ENCODE measurements at regions not wholly inside any gene's neighbourhood (a gene's known extent, or its start where the extent isn't known, plus 50 kb on each side); places are given as distances from the start of the nearest gene placed in this dataset.
A peak's percentile ranks its signal among the peaks of the same experiment; 100 is the strongest.

- peaks cover 3% of the 10 kb centered on the region for H3K9me3 Mint-ChIP-seq (ENCODE audit: unreplicated experiment)
- H3K27ac Mint-ChIP-seq (ENCODE audit: unreplicated experiment): no peak overlapping the region
- DNase-seq (ENCODE audit: low read depth): no peak
- H3K36me3 ChIP-seq (ENCODE audit: insufficient read depth, low read length): no peaks in the 10 kb centered on the region
- H3K27ac ChIP-seq (ENCODE audit: low read depth, low read length): no peak overlapping the region
- no peak overlapping the region for H3K4me3 Mint-ChIP-seq (ENCODE audit: unreplicated experiment)
- no peaks in the 10 kb centered on the region for H4K20me1 ChIP-seq (ENCODE audit: insufficient read depth, low read length)
- H2AFZ ChIP-seq (ENCODE audit: low read depth, low read length): no peak overlapping the region
- no peaks in the 10 kb centered on the region for H3K79me2 ChIP-seq (ENCODE audit: insufficient read depth, low read length)
- no peak overlapping the region for H3K4me2 ChIP-seq (ENCODE audit: low read length)
- no peaks in the 10 kb centered on the region for H3K27me3 ChIP-seq (ENCODE audit: insufficient read depth, low read length)
- TF ChIP-seq, protein P1, sequence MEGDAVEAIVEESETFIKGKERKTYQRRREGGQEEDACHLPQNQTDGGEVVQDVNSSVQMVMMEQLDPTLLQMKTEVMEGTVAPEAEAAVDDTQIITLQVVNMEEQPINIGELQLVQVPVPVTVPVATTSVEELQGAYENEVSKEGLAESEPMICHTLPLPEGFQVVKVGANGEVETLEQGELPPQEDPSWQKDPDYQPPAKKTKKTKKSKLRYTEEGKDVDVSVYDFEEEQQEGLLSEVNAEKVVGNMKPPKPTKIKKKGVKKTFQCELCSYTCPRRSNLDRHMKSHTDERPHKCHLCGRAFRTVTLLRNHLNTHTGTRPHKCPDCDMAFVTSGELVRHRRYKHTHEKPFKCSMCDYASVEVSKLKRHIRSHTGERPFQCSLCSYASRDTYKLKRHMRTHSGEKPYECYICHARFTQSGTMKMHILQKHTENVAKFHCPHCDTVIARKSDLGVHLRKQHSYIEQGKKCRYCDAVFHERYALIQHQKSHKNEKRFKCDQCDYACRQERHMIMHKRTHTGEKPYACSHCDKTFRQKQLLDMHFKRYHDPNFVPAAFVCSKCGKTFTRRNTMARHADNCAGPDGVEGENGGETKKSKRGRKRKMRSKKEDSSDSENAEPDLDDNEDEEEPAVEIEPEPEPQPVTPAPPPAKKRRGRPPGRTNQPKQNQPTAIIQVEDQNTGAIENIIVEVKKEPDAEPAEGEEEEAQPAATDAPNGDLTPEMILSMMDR (IDR thresholded peaks at IDR 0.05; ENCODE audit: insufficient read depth, low read depth, low read length): no peak
- TF ChIP-seq EZH2 (IDR thresholded peaks at IDR 0.05; ENCODE audit: insufficient read depth, low read length): no peak
- no peaks in the 10 kb centered on the region for H3K9me3 ChIP-seq (ENCODE audit: insufficient read depth, low read depth, low read length)
- H3K36me3 Mint-ChIP-seq (ENCODE audit: low read depth, unreplicated experiment): no peaks in the 10 kb centered on the region
- no peaks in the 10 kb centered on the region for H3K4me1 Mint-ChIP-seq (ENCODE audit: low read depth, unreplicated experiment)
- H3K9ac ChIP-seq (ENCODE audit: low read length): no peak overlapping the region
- no peak for FAIRE-seq
- H3K4me1 ChIP-seq (ENCODE audit: insufficient read depth, low read length): no peaks in the 10 kb centered on the region
- no peaks in the 10 kb centered on the region for H3K27me3 Mint-ChIP-seq (ENCODE audit: low read depth, unreplicated experiment)
- no peak overlapping the region for H3K4me3 ChIP-seq (ENCODE audit: insufficient read depth, low read depth, low read length)
Observed at GRCh38 chr7:118586248-118586647, 361.7 kb downstream of the ANKRD7 start.

GRCh38 chr7:118590107-118590506 lies 365.6 kb downstream of the ANKRD7 start:
- Histone ChIP-seq H3K4me2 (ENCODE audit: low read length) (no peak overlapping the region), H3K4me3 (ENCODE audit: insufficient read depth, low read depth, low read length) (no peak overlapping the region), H2AFZ (ENCODE audit: low read depth, low read length) (no peak overlapping the region), H3K27me3 (ENCODE audit: insufficient read depth, low read length) (no peaks in the 10 kb centered on the region), H4K20me1 (ENCODE audit: insufficient read depth, low read length) (no peaks in the 10 kb centered on the region), H3K27ac (ENCODE audit: low read depth, low read length) (no peak overlapping the region), H3K9ac (ENCODE audit: low read length) (no peak overlapping the region), H3K79me2 (ENCODE audit: insufficient read depth, low read length) (no peaks in the 10 kb centered on the region), H3K9me3 (ENCODE audit: insufficient read depth, low read depth, low read length) (no peaks in the 10 kb centered on the region), H3K4me1 (ENCODE audit: insufficient read depth, low read length) (no peaks in the 10 kb centered on the region), H3K36me3 (ENCODE audit: insufficient read depth, low read length) (no peaks in the 10 kb centered on the region)
- peaks cover 3% of the 10 kb centered on the region for H3K9me3 Mint-ChIP-seq (ENCODE audit: unreplicated experiment)
- TF ChIP-seq, protein P1 (IDR thresholded peaks at IDR 0.05; ENCODE audit: insufficient read depth, low read depth, low read length): peak; percentile 21
- no peak for TF ChIP-seq EZH2 (IDR thresholded peaks at IDR 0.05; ENCODE audit: insufficient read depth, low read length)
- no peak for FAIRE-seq
- no peak overlapping the region for H3K4me3 Mint-ChIP-seq (ENCODE audit: unreplicated experiment)
- H3K36me3 Mint-ChIP-seq (ENCODE audit: low read depth, unreplicated experiment): no peaks in the 10 kb centered on the region
- no peaks in the 10 kb centered on the region for H3K4me1 Mint-ChIP-seq (ENCODE audit: low read depth, unreplicated experiment)
- H3K27ac Mint-ChIP-seq (ENCODE audit: unreplicated experiment): no peak overlapping the region
- DNase-seq (ENCODE audit: low read depth): no peak
- no peaks in the 10 kb centered on the region for H3K27me3 Mint-ChIP-seq (ENCODE audit: low read depth, unreplicated experiment)

- Histone ChIP-seq H3K27me3 (ENCODE audit: insufficient read depth, low read length) (no peaks in the 10 kb centered on the region), H3K27ac (ENCODE audit: low read depth, low read length) (no peak overlapping the region), H2AFZ (ENCODE audit: low read depth, low read length) (no peak overlapping the region), H4K20me1 (ENCODE audit: insufficient read depth, low read length) (no peaks in the 10 kb centered on the region), H3K4me2 (ENCODE audit: low read length) (no peak overlapping the region), H3K36me3 (ENCODE audit: insufficient read depth, low read length) (no peaks in the 10 kb centered on the region), H3K9me3 (ENCODE audit: insufficient read depth, low read depth, low read length) (no peaks in the 10 kb centered on the region), H3K79me2 (ENCODE audit: insufficient read depth, low read length) (no peaks in the 10 kb centered on the region), H3K4me3 (ENCODE audit: insufficient read depth, low read depth, low read length) (no peak overlapping the region), H3K9ac (ENCODE audit: low read length) (no peak overlapping the region), H3K4me1 (ENCODE audit: insufficient read depth, low read length) (no peaks in the 10 kb centered on the region)
- Mint-ChIP-seq H3K27ac (ENCODE audit: unreplicated experiment) (no peak overlapping the region), H3K27me3 (ENCODE audit: low read depth, unreplicated experiment) (no peaks in the 10 kb centered on the region), H3K4me3 (ENCODE audit: unreplicated experiment) (no peak overlapping the region), H3K9me3 (ENCODE audit: unreplicated experiment) (no peaks in the 10 kb centered on the region), H3K4me1 (ENCODE audit: low read depth, unreplicated experiment) (no peaks in the 10 kb centered on the region), H3K36me3 (ENCODE audit: low read depth, unreplicated experiment) (no peaks in the 10 kb centered on the region)
- TF ChIP-seq, protein P1 (IDR thresholded peaks at IDR 0.05; ENCODE audit: insufficient read depth, low read depth, low read length): no peak
- TF ChIP-seq EZH2 (IDR thresholded peaks at IDR 0.05; ENCODE audit: insufficient read depth, low read length): no peak
- FAIRE-seq (no peak), DNase-seq (ENCODE audit: low read depth) (no peak)
Observed at GRCh38 chr7:118602090-118602489, 377.6 kb downstream of the ANKRD7 start.

Data from astrocyte (in vitro differentiated cells and primary cell).